Thoracic aorta (tissue), 2 donors: ENCODE measurements at regions not wholly inside any gene's neighbourhood (a gene's known extent, or its start where the extent isn't known, plus 50 kb on each side); places are given as distances from the start of the nearest gene placed in this dataset.
"Not testable (repeated sequence)": the region's sequence is repeated elsewhere in the genome, so short reads cannot be mapped to it uniquely, and the experiment has no call there.

Source experiments
- ATAC-seq: fragments of 150-250 bp; one replicate; pipeline ENCODE4 v1.8.0; 2017; ENCODE audit warnings: low read depth; ENCODE audit not compliant: insufficient number of reproducible peaks, low FRiP score
- DNase-seq: peaks from one replicate; pipeline ENCODE4 v3.0.0-alpha.2; 2020; ENCODE audit warnings: low spot score
- H3K27ac ChIP-seq, 2 donors: fragments of 200-600 bp; sonication (generic); 1 replicate in 1 of 2; 2 replicates in 1 of 2; pipeline ENCODE4 v1.5.1; 2016; ENCODE audit warnings: mild to moderate bottlenecking in 2 of 2, moderate library complexity in 2 of 2
- H3K27me3 ChIP-seq: fragments of 200-600 bp; sonication (generic); replicated peaks from 2 replicates; pipeline ENCODE4 v1.6.0; 2016; ENCODE audit warnings: mild to moderate bottlenecking; ENCODE audit not compliant: insufficient read depth
- H3K36me3 ChIP-seq: fragments of 200-600 bp; sonication (generic); one replicate; pipeline ENCODE4 v1.5.1; 2016
- H3K4me1 ChIP-seq, 2 donors: fragments of 200-600 bp; sonication (generic); 1 replicate in 1 of 2; 2 replicates in 1 of 2; pipeline versions ENCODE4 v1.5.1 to v1.6.0; 2016; ENCODE audit warnings: low read depth in 2 of 2, mild to moderate bottlenecking in 1 of 2; ENCODE audit not compliant: control insufficient read depth in 1 of 2
- H3K4me3 ChIP-seq: fragments of 200-600 bp; sonication (generic); 2 replicates; pipeline ENCODE4 v1.5.1; 2016; ENCODE audit warnings: mild to moderate bottlenecking
- H3K9me3 ChIP-seq: fragments of 200-600 bp; sonication (generic); 2 replicates; pipeline ENCODE4 v1.5.1; 2016
- CTCF ChIP-seq: fragments of 200-600 bp; sonication (generic); IDR thresholded peaks from one replicate; pipeline ENCODE4 v1.5.1; 2019; ENCODE audit warnings: antibody characterized with exemption

- Histone ChIP-seq H3K27me3 (no peaks in the 10 kb centered on the region), H3K36me3 (no peaks in the 10 kb centered on the region), H3K4me3 (no peak overlapping the region), H3K9me3 (no peaks in the 10 kb centered on the region), H3K4me1 (no peaks in the 10 kb centered on the region), H3K27ac (no peak overlapping the region)
- ATAC-seq, result no peak
- DNase-seq, result no peak
- no peak for TF ChIP-seq CTCF
These were observed 156.1 kb downstream of the OR4M2 start for GRCh38 chr15:22236469-22236868.

GRCh38 chr15:22237891-22238275 is 157.6 kb downstream of the OR4M2 start:
- Histone ChIP-seq H3K4me1 (no peaks in the 10 kb centered on the region), H3K27me3 (no peaks in the 10 kb centered on the region), H3K27ac (no peak overlapping the region), H3K4me3 (no peak overlapping the region), H3K36me3 (no peaks in the 10 kb centered on the region), H3K9me3 (no peaks in the 10 kb centered on the region)
- DNase-seq (no peak), ATAC-seq (no peak)
- TF ChIP-seq CTCF, result no peak

- not testable (repeated sequence) for H3K27ac ChIP-seq, H3K4me1 ChIP-seq, H3K36me3 ChIP-seq, H3K4me3 ChIP-seq, ATAC-seq, H3K27me3 ChIP-seq, H3K9me3 ChIP-seq, DNase-seq
These were observed 158.1 kb downstream of the OR4M2 start for GRCh38 chr15:22238276-22238958.

GRCh38 chr15:22238959-22239805 is 158.9 kb downstream of the OR4M2 start:
- not testable (repeated sequence) for H3K36me3 ChIP-seq, H3K4me1 ChIP-seq, DNase-seq, ATAC-seq, H3K9me3 ChIP-seq, H3K27me3 ChIP-seq, H3K4me3 ChIP-seq, H3K27ac ChIP-seq

GRCh38 chr15:22239806-22240180 is 159.5 kb downstream of the OR4M2 start:
- TF ChIP-seq CTCF, result no peak
- Histone ChIP-seq H3K9me3 (no peaks in the 10 kb centered on the region), H3K27ac (no peak overlapping the region), H3K27me3 (no peaks in the 10 kb centered on the region), H3K4me3 (no peak overlapping the region), H3K4me1 (no peaks in the 10 kb centered on the region), H3K36me3 (no peaks in the 10 kb centered on the region)
- DNase-seq, result no peak
- no peak for ATAC-seq

- no peak for ATAC-seq
- no peak for TF ChIP-seq CTCF
These were observed 160.1 kb downstream of the OR4M2 start for GRCh38 chr15:22240403-22240802.

More at GRCh38 chr15:22240403-22240802, 160.1 kb downstream of the OR4M2 start:
- no peak for DNase-seq
- no peak overlapping the region for H3K4me3 ChIP-seq
- no peak overlapping the region for H3K27ac ChIP-seq
- no peaks in the 10 kb centered on the region for H3K36me3 ChIP-seq
- no peaks in the 10 kb centered on the region for H3K4me1 ChIP-seq
- no peaks in the 10 kb centered on the region for H3K9me3 ChIP-seq
- no peaks in the 10 kb centered on the region for H3K27me3 ChIP-seq
